Duodenal mucosa (tissue), 2 donors: ENCODE measurements at regions not wholly inside any gene's neighbourhood (a gene's known extent, or its start where the extent isn't known, plus 50 kb on each side); places are given as distances from the start of the nearest gene placed in this dataset.

ENCODE experiments used
- H3K27ac ChIP-seq: one replicate; pipeline ENCODE4 v1.7.0; 2013; ENCODE audit warnings: low read depth, low read length
- H3K27me3 ChIP-seq, 2 donors: one replicate each; pipeline ENCODE4 v1.7.0; 2013; ENCODE audit warnings: low read length in 2 of 2, control low read depth in 1 of 2; ENCODE audit not compliant: insufficient read depth in 2 of 2, control insufficient read depth in 1 of 2
- H3K36me3 ChIP-seq, 2 donors: one replicate each; pipeline ENCODE4 v1.7.0; 2013; ENCODE audit warnings: low read length in 2 of 2, control low read depth in 1 of 2; ENCODE audit not compliant: insufficient read depth in 2 of 2, control insufficient read depth in 1 of 2
- H3K4me1 ChIP-seq, 2 donors: one replicate each; pipeline ENCODE4 v1.7.0; 2013; ENCODE audit warnings: low read length in 2 of 2, control low read depth in 1 of 2; ENCODE audit not compliant: insufficient read depth in 2 of 2, control insufficient read depth in 1 of 2
- H3K4me3 ChIP-seq, 2 donors: one replicate each; pipeline ENCODE4 v1.7.0; 2013; ENCODE audit warnings: low read length in 2 of 2, low read depth in 1 of 2
- H3K9ac ChIP-seq, 2 donors: one replicate each; pipeline ENCODE4 v1.7.0; 2013; ENCODE audit warnings: low read length in 2 of 2, low read depth in 1 of 2
- H3K9me3 ChIP-seq, 2 donors: one replicate each; pipeline ENCODE4 v1.7.0; 2013; ENCODE audit warnings: low read length in 2 of 2, control low read depth in 1 of 2; ENCODE audit not compliant: control insufficient read depth in 1 of 2

GRCh38 chr1:194171596-194171995 is 985.2 kb upstream of the B3GALT2 start:
- H3K27me3 ChIP-seq = no peaks in the 10 kb centered on the region
- H3K36me3 ChIP-seq = no peaks in the 10 kb centered on the region
- H3K4me1 ChIP-seq = no peaks in the 10 kb centered on the region
- H3K27ac ChIP-seq = no peak overlapping the region
- H3K9me3 ChIP-seq = no peaks in the 10 kb centered on the region
- no peak overlapping the region for H3K4me3 ChIP-seq
- H3K9ac ChIP-seq = no peak overlapping the region

DNA sequence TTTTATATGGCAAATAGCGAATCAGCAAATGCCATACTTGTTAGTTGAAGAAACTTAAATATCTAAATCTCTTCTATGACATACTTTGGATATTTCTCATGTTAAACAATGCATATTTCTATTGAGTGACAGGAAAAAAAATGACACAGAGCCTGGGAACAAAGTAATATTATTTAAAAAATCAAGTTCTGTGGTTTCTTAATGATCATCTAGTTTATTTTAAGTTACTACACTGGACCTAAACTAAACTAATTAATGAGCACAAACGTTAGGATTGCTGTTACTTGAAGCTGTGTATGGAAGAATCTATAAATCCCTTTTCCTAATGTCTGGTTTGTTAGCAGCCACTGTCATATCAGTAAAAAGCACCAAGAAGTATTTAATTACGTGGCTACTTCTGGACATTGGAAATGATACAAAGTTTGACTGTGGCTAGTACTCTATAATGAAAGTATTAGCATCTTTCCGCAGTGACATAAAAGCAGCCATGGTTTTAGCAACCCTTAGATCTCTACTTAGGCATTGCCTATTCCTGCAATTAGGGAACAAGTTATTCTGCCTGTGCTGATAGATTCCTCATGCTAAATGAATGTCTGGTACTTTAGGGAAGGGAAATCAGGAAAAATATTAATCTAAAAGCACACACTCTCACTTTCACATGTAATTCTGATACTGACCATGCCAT is 981.7 kb upstream of the B3GALT2 start:
- Histone ChIP-seq H3K9ac (no peak overlapping the region), H3K27ac (no peak overlapping the region), H3K9me3 (no peaks in the 10 kb centered on the region), H3K36me3 (no peaks in the 10 kb centered on the region), H3K4me1 (no peaks in the 10 kb centered on the region), H3K27me3 (no peaks in the 10 kb centered on the region), H3K4me3 (no peak overlapping the region)

GRCh38 chr1:194164755-194165154 is 978.3 kb upstream of the B3GALT2 start:
- H3K9me3 ChIP-seq = no peaks in the 10 kb centered on the region
- H3K27me3 ChIP-seq = no peaks in the 10 kb centered on the region
- no peak overlapping the region for H3K9ac ChIP-seq
- H3K27ac ChIP-seq = no peak overlapping the region
- H3K36me3 ChIP-seq = no peaks in the 10 kb centered on the region
- H3K4me1 ChIP-seq = no peaks in the 10 kb centered on the region
- H3K4me3 ChIP-seq = no peak overlapping the region

- H3K27me3 ChIP-seq = no peaks in the 10 kb centered on the region
- no peaks in the 10 kb centered on the region for H3K4me1 ChIP-seq
- no peak overlapping the region for H3K4me3 ChIP-seq
- no peak overlapping the region for H3K27ac ChIP-seq
- no peaks in the 10 kb centered on the region for H3K36me3 ChIP-seq
- H3K9ac ChIP-seq = no peak overlapping the region
- H3K9me3 ChIP-seq = peaks cover 0 to 3% of the 10 kb centered on the region in 2 donors
Measured at GRCh38 chr1:194161591-194161990, 975.2 kb upstream of the B3GALT2 start.

- H3K9ac ChIP-seq = no peak overlapping the region
- no peak overlapping the region for H3K27ac ChIP-seq
- no peaks in the 10 kb centered on the region for H3K36me3 ChIP-seq
- H3K4me3 ChIP-seq = no peak overlapping the region
- no peaks in the 10 kb centered on the region for H3K27me3 ChIP-seq
- H3K9me3 ChIP-seq = peaks cover 0 to 3% of the 10 kb centered on the region in 2 donors
- H3K4me1 ChIP-seq = no peaks in the 10 kb centered on the region
Measured at GRCh38 chr1:194159941-194160340, 973.5 kb upstream of the B3GALT2 start.

DNA sequence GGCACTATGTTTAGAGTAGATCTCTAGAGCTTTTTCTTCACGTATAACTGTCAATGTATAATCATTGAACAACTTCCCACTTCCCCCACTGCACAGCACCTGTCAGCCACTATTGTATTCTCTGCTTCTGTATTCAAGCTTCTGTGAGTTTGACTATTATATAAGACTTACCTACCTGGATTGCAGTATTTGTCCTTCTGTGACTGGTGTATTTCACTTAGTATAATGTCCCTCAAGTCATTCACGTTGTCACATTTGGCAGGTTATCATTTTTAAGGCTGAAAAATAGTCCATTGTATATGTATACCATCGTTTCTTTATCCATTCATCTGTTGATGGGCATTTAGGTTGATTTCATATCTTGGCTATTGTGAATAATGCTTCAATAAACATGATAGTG is 969.5 kb upstream of the B3GALT2 start:
- H3K9ac ChIP-seq = no peak overlapping the region
- no peaks in the 10 kb centered on the region for H3K36me3 ChIP-seq
- H3K27ac ChIP-seq = no peak overlapping the region
- H3K4me1 ChIP-seq = no peaks in the 10 kb centered on the region
- H3K27me3 ChIP-seq = no peaks in the 10 kb centered on the region
- H3K4me3 ChIP-seq = no peak overlapping the region
- H3K9me3 ChIP-seq = peaks cover 0 to 3% of the 10 kb centered on the region in 2 donors

DNA sequence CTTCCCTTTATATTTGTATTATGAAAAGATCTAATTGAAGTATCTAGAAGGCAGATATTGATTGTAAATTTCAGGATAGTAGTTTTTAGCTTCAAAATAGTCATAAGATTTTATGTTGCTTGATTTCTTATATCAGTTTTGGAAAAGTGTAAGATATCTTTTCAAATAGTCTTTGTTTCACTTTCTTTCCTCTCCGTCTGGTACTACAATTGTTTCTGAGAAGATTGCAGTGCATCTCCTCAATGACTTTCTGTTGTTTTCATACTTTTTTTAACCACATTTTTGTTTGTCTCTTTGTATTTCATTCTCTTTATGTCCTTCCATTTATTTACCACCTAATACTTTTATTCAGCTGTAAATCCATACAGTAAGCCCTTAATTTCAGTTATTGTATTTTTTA is 964.6 kb upstream of the B3GALT2 start:
- Histone ChIP-seq H3K27ac (no peak overlapping the region), H3K4me3 (peak overlapping the region in 1 of 2 donors; percentile 14), H3K9me3 (no peaks in the 10 kb centered on the region), H3K4me1 (no peaks in the 10 kb centered on the region), H3K9ac (no peak overlapping the region), H3K36me3 (no peaks in the 10 kb centered on the region), H3K27me3 (no peaks in the 10 kb centered on the region)

DNA sequence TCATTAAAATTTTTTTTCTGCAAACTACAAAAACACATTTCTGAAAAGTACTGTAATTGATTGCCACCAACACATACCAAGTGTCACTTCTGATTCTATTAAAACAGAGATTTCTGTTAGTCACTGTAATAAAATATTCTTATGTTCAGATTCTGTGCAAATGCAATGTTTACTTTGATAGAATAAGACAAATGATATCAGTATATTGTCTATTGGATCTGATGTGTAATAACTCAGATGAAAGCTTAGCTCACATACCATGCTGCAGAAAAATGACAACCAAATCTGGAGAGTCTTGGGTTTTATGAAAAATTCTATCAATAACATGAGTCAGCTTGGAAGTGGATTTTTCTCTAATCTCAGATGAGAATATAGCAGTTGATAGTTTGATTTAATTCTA is 963.8 kb upstream of the B3GALT2 start:
- Histone ChIP-seq H3K36me3 (no peaks in the 10 kb centered on the region), H3K4me1 (no peaks in the 10 kb centered on the region), H3K9me3 (no peaks in the 10 kb centered on the region), H3K9ac (no peak overlapping the region), H3K27ac (no peak overlapping the region), H3K27me3 (no peaks in the 10 kb centered on the region), H3K4me3 (no peak overlapping the region)

DNA sequence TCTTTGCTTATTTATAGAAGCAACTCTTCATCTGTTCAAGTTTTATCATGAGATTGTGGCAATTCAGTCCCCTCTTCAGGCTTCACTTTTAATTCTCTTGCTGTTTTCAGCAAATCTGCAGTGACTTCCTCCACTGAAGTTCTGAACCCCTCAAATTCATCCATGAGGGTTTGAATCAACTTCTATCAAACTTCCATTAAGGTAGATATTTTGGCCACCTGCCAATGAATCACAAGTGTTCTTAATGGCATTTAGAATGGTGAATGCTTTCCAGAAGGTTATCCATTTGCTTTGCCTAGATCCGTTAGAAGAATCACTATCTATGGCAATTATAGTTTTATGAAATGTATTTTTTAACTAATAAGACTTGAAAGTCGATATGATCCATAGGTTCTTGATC is 946.7 kb upstream of the B3GALT2 start:
- Histone ChIP-seq H3K4me1 (no peaks in the 10 kb centered on the region), H3K27me3 (no peaks in the 10 kb centered on the region), H3K36me3 (no peaks in the 10 kb centered on the region), H3K9ac (no peak overlapping the region), H3K27ac (no peak overlapping the region), H3K9me3 (no peaks in the 10 kb centered on the region), H3K4me3 (no peak overlapping the region)

DNA sequence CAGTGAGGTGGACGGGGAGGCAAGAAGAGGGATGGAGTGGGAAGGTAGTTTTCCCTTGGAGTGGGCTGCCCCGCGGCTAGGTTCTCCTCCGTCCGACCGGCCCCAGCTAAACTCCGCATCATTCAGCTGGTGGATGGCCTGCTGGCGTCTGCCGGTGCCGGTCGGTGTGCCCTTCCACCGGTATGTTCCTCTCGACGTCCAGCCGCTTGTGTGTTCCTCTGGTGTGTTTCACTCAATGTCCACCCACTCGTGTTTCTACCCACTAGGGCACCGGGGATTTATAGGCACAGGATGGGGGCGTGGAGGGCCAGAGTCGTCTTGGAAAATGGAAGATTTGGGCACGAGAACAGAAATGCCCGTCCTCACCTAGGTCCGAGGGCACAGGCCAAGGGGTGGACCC is 931.7 kb upstream of the B3GALT2 start:
- H3K27me3 ChIP-seq = no peaks in the 10 kb centered on the region
- H3K4me1 ChIP-seq = no peaks in the 10 kb centered on the region
- H3K27ac ChIP-seq = no peak overlapping the region
- H3K9ac ChIP-seq = no peak overlapping the region
- H3K4me3 ChIP-seq = no peak overlapping the region
- H3K9me3 ChIP-seq = no peaks in the 10 kb centered on the region
- H3K36me3 ChIP-seq = no peaks in the 10 kb centered on the region

GRCh38 chr1:194117582-194117981 is 931.2 kb upstream of the B3GALT2 start:
- H3K4me3 ChIP-seq = no peak overlapping the region
- H3K27ac ChIP-seq = no peak overlapping the region
- H3K9ac ChIP-seq = no peak overlapping the region
- no peaks in the 10 kb centered on the region for H3K27me3 ChIP-seq
- no peaks in the 10 kb centered on the region for H3K4me1 ChIP-seq
- H3K36me3 ChIP-seq = no peaks in the 10 kb centered on the region
- H3K9me3 ChIP-seq = no peaks in the 10 kb centered on the region
